Colon (tissue), 2 donors: ENCODE measurements at regions not wholly inside any gene's neighbourhood (a gene's known extent, or its start where the extent isn't known, plus 50 kb on each side); places are given as distances from the start of the nearest gene placed in this dataset.
"Not testable (repeated sequence)": the region's sequence is repeated elsewhere in the genome, so short reads cannot be mapped to it uniquely, and the experiment has no call there.

Source experiments
- FAIRE-seq: peaks from 2 replicates; lab custom pipeline; 2012; peaks lifted over from hg19 to GRCh38; lab: Jason Lieb, UNC
- donor health status: control.
- donor health status: control.

DNA sequence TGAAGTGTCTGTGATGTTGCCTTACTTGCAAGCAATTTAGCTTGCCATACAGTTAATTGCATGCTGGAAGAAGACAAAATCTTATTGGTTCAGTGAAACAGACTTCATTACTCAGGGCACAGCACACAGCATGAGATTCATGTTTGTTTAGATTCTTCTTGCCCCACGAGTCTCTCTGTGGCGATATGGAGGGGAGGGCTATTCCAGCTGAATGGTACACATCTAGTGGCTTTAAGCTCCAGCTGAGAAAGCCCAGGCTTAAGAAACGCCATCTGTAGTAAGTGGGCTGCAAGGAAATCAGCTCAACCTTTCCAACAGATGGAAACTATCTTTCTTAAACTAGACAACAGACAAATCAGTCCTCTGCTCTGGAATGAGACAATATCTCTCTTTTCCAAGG, 1022.0 kb downstream of the NCAM2 start:
- FAIRE-seq = no peak

DNA sequence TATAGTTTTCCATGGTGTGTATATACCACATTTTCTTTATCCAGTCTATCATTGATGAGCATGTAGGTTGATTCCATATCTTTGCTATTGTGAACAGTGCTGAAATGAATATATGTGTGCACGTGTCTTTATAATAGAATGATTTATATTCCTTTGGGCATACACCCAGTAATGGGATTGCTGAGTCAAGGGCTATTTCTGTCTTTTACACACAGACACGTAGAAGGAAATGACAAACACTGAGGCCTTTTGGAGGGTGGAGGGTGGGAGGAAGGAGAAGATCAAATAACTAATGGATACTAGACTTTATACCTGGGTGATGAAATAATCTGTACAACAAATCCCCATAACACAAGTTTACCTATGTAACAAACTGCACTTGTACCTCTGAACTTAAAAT, 1025.7 kb downstream of the NCAM2 start:
- not testable (repeated sequence) for FAIRE-seq

- FAIRE-seq = peak; percentile 5
Observed at GRCh38 chr21:22044431-22044830, 1046.2 kb downstream of the NCAM2 start.

DNA sequence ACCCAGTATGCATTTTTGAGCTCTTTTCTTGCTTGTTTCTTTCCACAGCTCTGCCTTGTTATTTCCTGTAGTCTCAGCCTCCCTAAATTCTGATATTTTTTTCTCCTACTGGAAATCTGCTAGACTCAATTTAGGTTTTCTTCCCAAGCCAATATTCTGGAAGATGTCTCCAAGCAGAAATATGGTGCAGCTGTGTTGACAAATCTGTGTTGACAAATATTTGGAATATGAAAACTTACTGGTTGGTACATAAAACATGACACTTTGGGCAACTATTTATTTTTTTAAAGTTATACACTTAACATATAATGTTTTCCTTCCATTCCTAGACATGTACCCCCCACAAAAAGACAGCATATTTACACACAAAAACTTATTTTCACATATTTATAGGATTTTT, 1048.4 kb downstream of the NCAM2 start:
- FAIRE-seq = no peak

DNA sequence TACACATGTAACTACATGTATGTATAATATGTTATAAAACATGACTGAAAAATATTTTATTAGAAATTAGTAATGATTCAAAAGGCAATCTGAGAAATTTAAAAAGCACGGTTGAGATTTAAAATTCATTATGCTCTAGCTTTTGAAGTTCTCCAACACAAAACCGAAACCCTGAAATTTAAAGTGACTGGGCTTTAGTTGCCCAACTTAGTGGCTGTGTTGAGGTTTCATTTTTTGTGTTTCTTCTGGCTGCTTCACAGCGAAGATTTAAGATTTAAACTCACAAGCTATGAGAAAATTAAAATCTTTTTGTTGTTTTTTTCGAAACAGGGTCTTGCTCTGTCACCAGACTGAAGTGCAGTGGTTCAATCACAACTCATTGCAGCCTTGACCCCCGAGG, 1058.7 kb downstream of the NCAM2 start:
- FAIRE-seq = no peak

GRCh38 chr21:22062472-22063139, 1064.4 kb downstream of the NCAM2 start:
- peak; percentile 96 for FAIRE-seq

DNA sequence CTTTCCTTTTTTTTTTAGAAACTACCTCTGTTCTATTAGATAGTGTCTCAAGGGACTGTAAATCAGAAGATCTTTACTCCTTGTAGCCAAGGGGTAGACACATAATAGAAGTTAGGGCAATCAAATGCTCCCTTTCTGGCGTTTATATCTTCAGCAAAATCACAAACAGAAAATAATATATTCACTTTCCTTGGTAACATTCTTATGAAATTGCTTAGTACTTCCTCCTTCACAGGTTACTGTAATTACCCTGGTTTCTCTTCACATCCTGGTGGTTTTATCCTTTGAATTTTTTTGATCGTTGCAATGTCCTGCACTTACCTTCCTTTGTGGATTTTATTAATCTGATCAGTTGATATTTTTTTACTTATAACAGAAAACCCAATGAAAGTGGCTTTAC, 1064.9 kb downstream of the NCAM2 start:
- no peak for FAIRE-seq

- FAIRE-seq = no peak
Observed at GRCh38 chr21:22076471-22076870, 1078.3 kb downstream of the NCAM2 start.

- no peak for FAIRE-seq
Observed at GRCh38 chr21:22083899-22084298, 1085.7 kb downstream of the NCAM2 start.

DNA sequence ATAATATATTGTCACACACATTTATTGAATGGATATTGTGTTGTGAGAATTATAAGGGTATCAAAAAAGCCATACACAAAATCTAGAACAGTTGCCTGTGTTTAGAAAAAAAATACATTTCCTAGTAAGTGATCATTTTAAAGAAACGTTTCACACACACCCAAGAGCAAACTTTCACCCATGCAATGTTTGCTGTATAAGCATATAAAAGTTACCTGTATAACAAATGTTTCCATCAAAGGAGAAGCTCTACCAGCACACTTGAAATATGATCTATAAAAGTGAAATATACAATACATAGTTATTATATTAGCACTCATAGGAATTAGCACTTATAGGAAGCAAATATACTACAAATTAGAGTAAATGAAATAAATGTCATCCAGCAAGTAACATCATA, 1098.1 kb downstream of the NCAM2 start:
- no peak for FAIRE-seq

DNA sequence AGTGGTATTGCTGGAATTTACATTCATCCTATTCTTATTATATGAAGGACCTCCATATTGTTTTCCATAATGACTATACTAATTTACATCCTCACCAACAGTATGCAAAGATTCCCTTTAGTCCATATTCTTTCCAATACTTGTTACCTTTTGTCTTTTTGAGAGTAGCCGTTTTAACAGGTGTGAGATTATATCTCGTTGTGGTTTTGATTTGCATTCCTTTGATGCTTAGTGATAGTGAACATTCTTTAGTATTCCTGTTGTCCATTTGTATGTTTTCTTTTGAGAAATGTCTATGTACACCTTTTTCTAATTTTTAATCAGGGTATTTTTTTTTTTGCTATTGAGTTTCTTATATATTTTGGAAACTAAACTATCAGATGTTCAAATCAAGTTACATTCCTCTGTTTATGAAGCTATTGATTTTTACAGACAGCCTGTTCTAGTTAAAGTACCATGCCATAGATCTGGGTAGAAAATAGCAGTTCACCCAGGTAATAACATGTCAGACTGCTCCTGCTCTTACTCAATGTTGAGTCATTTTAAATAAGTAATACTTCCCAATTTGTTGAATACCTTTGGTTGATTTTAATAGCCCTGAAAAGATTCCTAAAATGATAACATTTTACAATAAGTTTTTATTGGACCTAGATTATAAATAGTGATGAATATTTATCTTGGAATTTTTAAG, 1108.7 kb downstream of the NCAM2 start:
- no peak for FAIRE-seq

GRCh38 chr21:22115746-22116145, 1117.5 kb downstream of the NCAM2 start:
- no peak for FAIRE-seq

DNA sequence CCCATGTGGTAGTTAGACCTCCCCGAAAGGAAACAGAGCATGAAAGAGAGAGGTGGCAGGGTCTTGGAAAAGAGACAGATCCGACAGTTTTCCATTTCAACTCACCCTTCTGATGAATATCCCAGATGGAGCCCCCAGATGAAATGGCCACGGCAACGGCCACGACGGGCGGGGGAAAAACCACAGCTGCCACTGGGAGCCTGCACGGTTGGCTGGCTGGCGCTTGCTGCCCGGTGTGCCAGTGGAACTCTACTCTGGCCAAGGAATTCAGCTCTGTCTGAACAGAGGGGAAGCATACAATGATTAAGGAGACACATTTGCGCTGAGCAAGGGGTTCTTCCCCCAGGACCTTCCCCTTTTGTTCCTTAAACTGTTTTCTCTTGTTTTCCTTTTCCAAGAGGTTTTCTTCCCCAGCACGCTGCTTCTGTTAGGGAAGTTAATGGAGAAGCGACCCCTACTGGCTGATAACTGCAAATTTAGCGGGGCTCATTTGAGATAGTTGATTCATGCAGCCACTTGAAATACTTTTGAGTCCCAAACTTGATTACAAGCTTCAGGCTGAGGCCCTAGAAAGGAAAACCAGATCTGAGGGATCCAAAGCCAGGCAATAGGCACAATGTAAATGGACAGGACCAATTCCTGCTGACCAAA, 1122.5 kb downstream of the NCAM2 start:
- FAIRE-seq = no peak

GRCh38 chr21:22125581-22125980, 1127.4 kb downstream of the NCAM2 start:
- FAIRE-seq = no peak

GRCh38 chr21:22128671-22129070, 1130.5 kb downstream of the NCAM2 start:
- no peak for FAIRE-seq

DNA sequence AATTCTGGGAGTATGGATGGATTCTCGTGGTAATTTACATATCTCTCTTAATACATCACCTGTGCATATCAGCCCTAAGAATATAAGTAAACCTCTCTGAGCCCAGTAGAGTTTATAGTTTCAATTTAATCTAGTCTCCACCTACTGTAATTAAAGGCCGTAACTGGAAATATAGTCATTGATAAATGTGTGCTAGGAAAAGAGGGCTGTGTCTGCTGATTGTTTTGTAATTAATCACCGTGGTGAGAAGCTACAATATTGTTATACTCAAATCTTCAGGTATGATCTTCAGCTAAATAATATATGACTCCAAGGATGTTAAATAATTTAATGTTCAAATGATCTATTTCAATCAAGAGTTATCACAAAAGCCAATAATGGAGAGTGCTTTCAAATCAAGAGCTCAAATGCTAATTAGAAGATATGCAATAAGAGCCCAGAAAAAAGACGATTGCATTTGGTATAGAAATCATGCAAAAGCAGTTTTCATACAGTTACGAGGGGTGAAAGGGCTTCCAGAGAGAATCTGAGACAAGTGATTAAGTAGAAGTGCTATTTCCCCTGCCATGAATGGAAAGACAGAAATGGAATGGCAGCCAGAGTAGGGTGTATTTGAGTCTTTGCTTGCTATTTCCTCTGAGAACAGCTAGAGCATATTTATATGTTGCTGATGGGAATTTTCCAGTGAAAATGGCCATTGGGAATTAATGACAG, 1134.3 kb downstream of the NCAM2 start:
- FAIRE-seq = no peak

DNA sequence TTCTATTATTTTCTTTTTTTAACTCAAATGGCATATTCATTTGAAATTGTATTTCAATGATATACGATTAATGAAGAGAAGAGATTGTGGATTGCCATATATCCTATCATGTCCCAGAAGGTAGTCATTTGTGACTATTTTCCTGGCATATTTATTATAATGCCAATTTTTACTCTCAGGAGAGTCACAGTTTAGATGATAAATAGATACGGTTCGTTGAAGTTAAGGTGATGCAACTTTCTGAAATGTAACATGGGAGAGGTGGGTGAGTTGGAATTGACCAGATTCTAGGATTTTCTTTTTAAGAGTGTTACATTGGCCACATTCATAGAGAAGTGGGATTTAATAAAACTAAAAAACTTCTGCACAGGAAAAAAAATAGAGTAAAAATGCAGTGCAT, 1138.5 kb downstream of the NCAM2 start:
- no peak for FAIRE-seq

- no peak for FAIRE-seq
Observed at GRCh38 chr21:22138297-22139016, 1140.2 kb downstream of the NCAM2 start.

DNA sequence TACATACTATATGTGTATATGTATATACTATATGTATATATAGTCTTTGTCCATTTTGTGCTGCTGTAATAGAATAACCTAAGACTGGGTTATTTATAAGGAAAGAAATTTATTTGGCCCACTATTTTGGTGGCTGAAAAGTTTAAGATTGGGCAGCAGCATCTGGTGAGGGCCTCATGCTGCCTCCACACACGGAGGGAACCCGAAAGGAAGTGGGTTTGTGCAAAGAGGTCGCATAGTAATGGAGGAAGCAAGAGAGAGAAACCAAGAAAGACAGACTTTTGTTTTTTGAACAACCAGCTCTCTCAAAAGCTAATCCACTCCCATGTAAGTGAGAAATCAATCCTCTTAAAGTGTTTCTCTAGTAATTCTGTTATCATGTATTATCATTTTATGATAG, 1147.3 kb downstream of the NCAM2 start:
- FAIRE-seq = no peak

DNA sequence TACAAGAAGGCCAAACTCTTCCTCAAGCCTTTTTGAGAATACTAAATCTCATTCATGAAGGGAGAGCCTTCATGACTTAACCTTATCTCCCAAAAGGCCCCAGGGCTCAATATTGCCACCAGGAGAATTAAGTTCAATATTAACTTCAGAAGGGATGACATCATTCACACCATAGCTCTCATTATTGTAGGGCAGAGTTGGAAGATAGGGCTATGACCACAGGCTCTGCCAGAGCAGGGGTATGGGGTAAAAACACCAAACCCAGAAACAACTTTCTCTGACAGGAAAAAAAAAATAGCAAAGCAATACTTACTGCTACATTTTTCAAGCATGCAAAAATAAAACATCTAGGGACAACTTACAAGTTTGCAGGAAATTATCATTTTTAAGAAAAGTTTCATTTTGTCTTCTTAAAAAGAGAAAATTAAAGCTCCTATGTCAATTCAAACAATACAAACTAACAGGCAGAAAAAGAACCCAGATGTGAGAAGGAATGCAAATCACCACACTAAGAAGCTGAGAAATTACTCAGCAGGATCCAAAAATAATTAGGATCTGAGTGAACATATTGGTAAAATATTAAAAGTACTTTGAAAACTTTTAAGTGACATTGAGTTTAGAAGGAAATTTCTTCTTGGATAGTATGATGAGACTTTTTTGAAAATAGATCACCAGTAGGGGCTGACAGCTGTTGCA, 1156.5 kb downstream of the NCAM2 start:
- no peak for FAIRE-seq

GRCh38 chr21:22164912-22165311, 1166.7 kb downstream of the NCAM2 start:
- FAIRE-seq = no peak

- FAIRE-seq = no peak
Observed at GRCh38 chr21:22174746-22175145, 1176.5 kb downstream of the NCAM2 start.
